ENCODE measurements at regions not wholly inside any gene's neighbourhood (a gene's known extent, or its start where the extent isn't known, plus 50 kb on each side); places are given as distances from the start of the nearest gene placed in this dataset.
A peak's percentile ranks its signal among the peaks of the same experiment; 100 is the strongest.

- H3K36me3 ChIP-seq: no peaks in the 10 kb centered on the region
- peaks cover 24% of the 10 kb centered on the region for H3K4me1 ChIP-seq
- H3K9me3 ChIP-seq: no peaks in the 10 kb centered on the region
- no peak for TF ChIP-seq CTCF (IDR thresholded peaks at IDR 0.05)
- DNase-seq: no peak
- no peaks in the 10 kb centered on the region for H3K27me3 ChIP-seq (ENCODE audit: low read depth)
- H3K4me3 ChIP-seq: no peak overlapping the region
- ATAC-seq: no peak
- intact Hi-C loops (cut with DNase I): no loop called here
- no peak overlapping the region for H3K27ac ChIP-seq
Measured at GRCh38 chr14:71362282-71362681, 455.0 kb downstream of the PCNX1 start.

GRCh38 chr14:71362920-71363584 lies 455.8 kb downstream of the PCNX1 start:
- Histone ChIP-seq H3K27ac (peak overlapping the region; percentile 57), H3K4me1 (peaks cover 24% of the 10 kb centered on the region), H3K27me3 (ENCODE audit: low read depth) (no peaks in the 10 kb centered on the region), H3K9me3 (no peaks in the 10 kb centered on the region), H3K4me3 (no peak overlapping the region), H3K36me3 (no peaks in the 10 kb centered on the region)
- intact Hi-C loops (cut with DNase I): no loop called here
- no peak for DNase-seq
- TF ChIP-seq CTCF (IDR thresholded peaks at IDR 0.05): no peak
- peak; percentile 65 to 75 for ATAC-seq

GRCh38 chr14:71363946-71364925 lies 457.0 kb downstream of the PCNX1 start:
- H3K9me3 ChIP-seq: no peaks in the 10 kb centered on the region
- peaks cover 24% of the 10 kb centered on the region for H3K4me1 ChIP-seq
- H3K27ac ChIP-seq: peak overlapping the region; percentile 57
- H3K36me3 ChIP-seq: no peaks in the 10 kb centered on the region
- DNase-seq: no peak
- ATAC-seq: peak in 1 of 2 donors; percentile 72
- intact Hi-C loops (cut with DNase I): no loop called here
- no peak for TF ChIP-seq CTCF (IDR thresholded peaks at IDR 0.05)
- H3K27me3 ChIP-seq (ENCODE audit: low read depth): no peaks in the 10 kb centered on the region
- no peak overlapping the region for H3K4me3 ChIP-seq

GRCh38 chr14:71365361-71365760 lies 458.1 kb downstream of the PCNX1 start:
- no peak overlapping the region for H3K4me3 ChIP-seq
- no peaks in the 10 kb centered on the region for H3K9me3 ChIP-seq
- TF ChIP-seq CTCF (IDR thresholded peaks at IDR 0.05): no peak
- no peaks in the 10 kb centered on the region for H3K36me3 ChIP-seq
- no peak overlapping the region for H3K27ac ChIP-seq
- intact Hi-C loops (cut with DNase I): no loop called here
- no peaks in the 10 kb centered on the region for H3K27me3 ChIP-seq (ENCODE audit: low read depth)
- peaks cover 24% of the 10 kb centered on the region for H3K4me1 ChIP-seq
- DNase-seq (no peak), ATAC-seq (no peak)

DNA sequence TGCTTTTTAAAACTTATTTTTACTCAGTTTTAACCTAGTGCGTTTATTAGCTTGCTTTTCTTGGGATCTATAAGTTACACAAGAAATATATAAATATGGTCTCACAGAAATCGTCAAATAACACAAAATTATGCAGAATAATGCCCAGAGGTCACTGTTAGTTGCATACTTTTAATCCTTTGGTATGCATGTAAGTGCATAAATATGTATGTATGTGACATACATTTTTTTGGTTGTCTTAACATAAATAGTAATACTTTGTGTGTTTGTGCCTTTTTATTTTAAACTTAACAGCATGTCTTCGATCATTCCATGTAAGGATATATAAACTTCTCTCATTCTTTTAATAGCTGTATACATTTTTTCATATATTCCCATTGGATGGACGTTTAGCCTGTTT lies 459.6 kb downstream of the PCNX1 start:
- TF ChIP-seq CTCF (IDR thresholded peaks at IDR 0.05): no peak
- Histone ChIP-seq H3K27me3 (ENCODE audit: low read depth) (no peaks in the 10 kb centered on the region), H3K9me3 (no peaks in the 10 kb centered on the region), H3K36me3 (no peaks in the 10 kb centered on the region), H3K4me3 (no peak overlapping the region), H3K4me1 (peaks cover 30% of the 10 kb centered on the region), H3K27ac (no peak overlapping the region)
- intact Hi-C loops (cut with DNase I): no loop called here
- no peak for ATAC-seq
- no peak for DNase-seq
